ENCODE measurements at regions not wholly inside any gene's neighbourhood (a gene's known extent, or its start where the extent isn't known, plus 50 kb on each side); places are given as distances from the start of the nearest gene placed in this dataset.

DNA sequence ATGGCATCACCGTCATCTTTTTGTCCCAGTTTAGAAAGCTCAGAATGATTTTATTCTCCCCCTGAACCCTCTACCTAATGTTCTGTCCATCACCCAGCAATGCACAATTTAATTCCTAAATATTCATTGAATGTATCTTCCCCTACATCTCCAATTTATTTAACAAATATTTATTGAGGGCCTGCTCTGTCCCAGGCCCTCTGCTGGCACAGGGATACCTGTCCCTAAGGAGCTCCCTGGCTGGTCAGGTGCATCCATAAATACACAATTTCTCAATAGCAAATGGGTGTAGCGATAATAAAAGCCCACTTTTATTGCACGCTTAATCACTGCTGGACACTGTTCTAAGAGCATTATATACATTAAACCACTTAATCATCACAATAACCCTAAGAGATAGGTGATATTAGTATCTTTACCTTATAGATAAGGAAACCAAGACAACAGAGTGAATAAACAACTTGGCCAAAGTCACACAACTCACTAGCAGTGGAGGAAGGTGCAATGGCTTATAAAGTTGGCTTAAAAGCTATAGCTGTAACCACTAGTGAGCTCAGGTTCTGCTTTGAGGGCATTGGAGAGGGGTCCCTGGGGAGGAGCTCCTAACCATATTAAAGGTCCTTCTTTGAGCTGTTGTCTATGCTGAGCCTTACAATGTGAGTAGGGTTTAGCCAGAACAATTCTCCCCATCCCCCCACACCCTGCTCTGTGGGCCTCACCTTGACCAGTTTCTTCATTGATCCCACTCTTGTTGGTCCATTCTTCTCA lies 126.3 kb upstream of the JUN start:
- Histone ChIP-seq H3K27ac (ENCODE audit: low read depth, low read length) (no peak overlapping the region), H3K4me3 (ENCODE audit: low read depth, low read length) (no peak overlapping the region), H3K27me3 (ENCODE audit: control insufficient read depth, insufficient read depth, low read length) (no peaks in the 10 kb centered on the region), H3K9me3 (ENCODE audit: control insufficient read depth, insufficient read depth, low read length) (peaks cover under 1% of the 10 kb centered on the region; the same call in 1 of the 2 replicates)
- DNase-seq (ENCODE audit: low read depth, low spot score) = no peak
- TF ChIP-seq, protein P1, sequence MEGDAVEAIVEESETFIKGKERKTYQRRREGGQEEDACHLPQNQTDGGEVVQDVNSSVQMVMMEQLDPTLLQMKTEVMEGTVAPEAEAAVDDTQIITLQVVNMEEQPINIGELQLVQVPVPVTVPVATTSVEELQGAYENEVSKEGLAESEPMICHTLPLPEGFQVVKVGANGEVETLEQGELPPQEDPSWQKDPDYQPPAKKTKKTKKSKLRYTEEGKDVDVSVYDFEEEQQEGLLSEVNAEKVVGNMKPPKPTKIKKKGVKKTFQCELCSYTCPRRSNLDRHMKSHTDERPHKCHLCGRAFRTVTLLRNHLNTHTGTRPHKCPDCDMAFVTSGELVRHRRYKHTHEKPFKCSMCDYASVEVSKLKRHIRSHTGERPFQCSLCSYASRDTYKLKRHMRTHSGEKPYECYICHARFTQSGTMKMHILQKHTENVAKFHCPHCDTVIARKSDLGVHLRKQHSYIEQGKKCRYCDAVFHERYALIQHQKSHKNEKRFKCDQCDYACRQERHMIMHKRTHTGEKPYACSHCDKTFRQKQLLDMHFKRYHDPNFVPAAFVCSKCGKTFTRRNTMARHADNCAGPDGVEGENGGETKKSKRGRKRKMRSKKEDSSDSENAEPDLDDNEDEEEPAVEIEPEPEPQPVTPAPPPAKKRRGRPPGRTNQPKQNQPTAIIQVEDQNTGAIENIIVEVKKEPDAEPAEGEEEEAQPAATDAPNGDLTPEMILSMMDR (IDR thresholded peaks at IDR 0.05; ENCODE audit: low read depth, low read length) = no peak
- CTCF ChIA-PET = interaction anchor here (1.0 kb wide), 1 partner anchor 1037 kb away, joined by 4 read pairs; no protein-coding TSS in a partner anchor
- POLR2A ChIA-PET = interaction anchor here (0.6 kb wide), 1 partner anchor 11 kb away, joined by 3 read pairs; no protein-coding TSS in a partner anchor

DNA sequence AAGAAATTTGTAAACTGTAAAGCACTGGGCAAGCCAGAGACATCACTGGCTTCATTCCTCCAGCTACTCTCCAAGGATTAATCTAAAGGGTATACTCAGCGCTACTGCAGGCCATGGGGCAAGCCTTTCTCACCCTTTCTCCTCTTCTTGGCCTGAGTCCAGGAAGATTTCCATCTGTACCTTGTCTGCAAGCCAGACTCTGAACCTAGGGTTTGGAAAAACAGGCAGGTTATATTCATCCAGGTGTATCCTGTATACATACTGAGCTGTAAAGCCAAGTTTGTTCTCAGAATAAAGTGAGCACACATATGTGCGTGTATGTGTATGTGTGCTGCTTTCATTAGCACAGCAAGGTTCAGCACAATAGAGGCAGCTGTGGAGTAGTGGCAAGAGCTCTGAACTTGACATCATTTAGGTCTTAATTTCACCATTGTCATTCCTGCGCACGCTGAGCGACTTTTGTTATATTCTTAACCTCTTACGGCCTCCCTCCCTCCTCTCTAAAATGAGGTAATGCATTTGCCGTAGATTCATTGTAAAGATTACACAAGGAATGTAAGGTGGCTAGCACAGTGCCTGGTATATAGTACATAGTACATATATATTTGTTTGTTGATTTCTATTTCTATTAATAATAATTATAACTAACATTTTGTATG lies 128.1 kb upstream of the JUN start:
- Histone ChIP-seq H3K27me3 (ENCODE audit: control insufficient read depth, insufficient read depth, low read length) (no peaks in the 10 kb centered on the region), H3K9me3 (ENCODE audit: control insufficient read depth, insufficient read depth, low read length) (peaks cover 2% of the 10 kb centered on the region; the same call in 1 of the 2 replicates), H3K27ac (ENCODE audit: low read depth, low read length) (no peak overlapping the region), H3K4me3 (ENCODE audit: low read depth, low read length) (no peak overlapping the region)
- TF ChIP-seq, protein P1 (IDR thresholded peaks at IDR 0.05; ENCODE audit: low read depth, low read length) = no peak
- DNase-seq (ENCODE audit: low read depth, low spot score) = no peak
- CTCF ChIA-PET = no interaction called here
- POLR2A ChIA-PET = no interaction called here

DNA sequence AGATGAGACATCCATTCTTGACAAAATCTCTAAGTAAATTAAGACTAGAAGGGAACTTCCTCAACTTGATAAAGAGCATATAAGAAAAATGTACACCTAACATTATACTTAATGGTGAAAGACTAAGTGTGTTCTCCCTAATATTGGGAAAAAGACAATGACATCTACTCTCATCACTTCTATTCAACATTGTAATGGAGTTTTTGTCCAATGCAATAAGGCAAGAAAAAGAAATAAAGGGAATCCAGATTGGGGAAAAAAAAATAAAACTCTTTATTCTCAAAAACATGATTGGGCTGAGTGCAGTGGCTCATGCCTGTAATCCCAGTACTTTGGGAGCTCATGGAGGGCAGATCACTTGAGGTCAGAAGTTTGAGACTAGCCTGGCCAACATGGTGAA lies 131.1 kb upstream of the JUN start:
- Histone ChIP-seq H3K4me3 (ENCODE audit: low read depth, low read length) (no peak overlapping the region), H3K27me3 (ENCODE audit: control insufficient read depth, insufficient read depth, low read length) (no peaks in the 10 kb centered on the region), H3K27ac (ENCODE audit: low read depth, low read length) (no peak overlapping the region), H3K9me3 (ENCODE audit: control insufficient read depth, insufficient read depth, low read length) (peaks cover 2% of the 10 kb centered on the region; the same call in 1 of the 2 replicates)
- DNase-seq (ENCODE audit: low read depth, low spot score) = no peak
- ChIA-PET POLR2A (no interaction called here), CTCF (no interaction called here)
- TF ChIP-seq, protein P1 (IDR thresholded peaks at IDR 0.05; ENCODE audit: low read depth, low read length) = no peak

DNA sequence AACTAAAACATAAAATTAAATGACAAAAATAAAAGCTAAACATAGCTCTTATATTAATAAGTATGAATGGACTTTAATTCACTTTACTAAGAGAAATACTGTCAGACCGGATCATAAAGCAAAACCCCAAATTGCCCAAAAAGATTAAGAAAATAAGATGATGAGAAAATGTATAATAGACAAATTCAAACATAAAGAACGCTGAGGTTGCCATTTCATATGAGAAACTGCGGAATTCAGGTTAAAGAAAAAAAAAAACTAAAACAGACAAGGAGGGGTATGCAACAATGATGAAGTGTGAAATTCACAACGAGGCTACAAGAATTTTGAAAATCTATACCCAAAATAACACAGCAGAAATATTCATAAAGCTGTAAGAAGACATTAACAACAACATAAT lies 133.6 kb upstream of the JUN start:
- Histone ChIP-seq H3K27me3 (ENCODE audit: control insufficient read depth, insufficient read depth, low read length) (no peaks in the 10 kb centered on the region), H3K9me3 (ENCODE audit: control insufficient read depth, insufficient read depth, low read length) (peaks cover 2% of the 10 kb centered on the region), H3K4me3 (ENCODE audit: low read depth, low read length) (no peak overlapping the region), H3K27ac (ENCODE audit: low read depth, low read length) (no peak overlapping the region)
- no peak for DNase-seq (ENCODE audit: low read depth, low spot score)
- ChIA-PET POLR2A (no interaction called here), CTCF (interaction anchor here (1.2 kb wide), 1 partner anchor 98 kb away, joined by 3 read pairs; no protein-coding TSS in a partner anchor)
- TF ChIP-seq, protein P1 (IDR thresholded peaks at IDR 0.05; ENCODE audit: low read depth, low read length) = no peak

Data from AG04450 (cell line).